GM23338 (cell line): ENCODE measurements at regions not wholly inside any gene's neighbourhood (a gene's known extent, or its start where the extent isn't known, plus 50 kb on each side); places are given as distances from the start of the nearest gene placed in this dataset.

Source experiments
- ATAC-seq: fragments of 200-7000 bp; cut with Tn5 transposase; 3 replicates; pipeline ENCODE4 v1.9.1; 2020
- DNase-seq: peaks from one replicate; pipeline ENCODE4 v3.0.0-alpha.2; 2015; ENCODE audit warnings: low spot score
- H2AFZ ChIP-seq: fragments of 200-600 bp; sonication (generic); 2 replicates; pipeline ENCODE4 v1.8.0; 2016; ENCODE audit warnings: antibody characterized with exemption, mild to moderate bottlenecking, moderate library complexity
- H3F3A ChIP-seq: fragments of 200-600 bp; sonication (generic); replicated peaks from 2 replicates; pipeline ENCODE4 v1.8.0; 2017; ENCODE audit warnings: antibody characterized with exemption, mixed run types, low read depth
- H3K27ac ChIP-seq: fragments of 200-600 bp; sonication (generic); 2 replicates; pipeline ENCODE4 v1.6.1; 2016; ENCODE audit warnings: low read depth
- H3K27me3 ChIP-seq: fragments of 200-600 bp; sonication (generic); 2 replicates; pipeline ENCODE4 v1.8.0; 2016; ENCODE audit warnings: mild to moderate bottlenecking, mixed run types, moderate library complexity; ENCODE audit not compliant: insufficient read depth
- H3K36me3 ChIP-seq: fragments of 200-600 bp; sonication (generic); 2 replicates; pipeline ENCODE4 v1.8.0; 2016; ENCODE audit warnings: mild to moderate bottlenecking; ENCODE audit not compliant: insufficient read depth
- H3K4me1 ChIP-seq: fragments of 200-600 bp; sonication (generic); 2 replicates; pipeline ENCODE4 v1.8.0; 2016; ENCODE audit warnings: mild to moderate bottlenecking, moderate library complexity; ENCODE audit not compliant: insufficient read depth
- H3K4me2 ChIP-seq: fragments of 200-600 bp; sonication (generic); 2 replicates; pipeline ENCODE4 v1.7.1; 2017; ENCODE audit warnings: mixed run types
- H3K4me3 ChIP-seq: fragments of 200-600 bp; sonication (generic); 2 replicates; pipeline ENCODE4 v1.6.1; 2016; ENCODE audit warnings: mixed run types
- H3K79me2 ChIP-seq: fragments of 200-600 bp; sonication (generic); replicated peaks from 2 replicates; pipeline ENCODE4 v1.8.0; 2017; ENCODE audit warnings: mild to moderate bottlenecking; ENCODE audit not compliant: insufficient read depth
- H3K9me2 ChIP-seq: fragments of 200-600 bp; sonication (generic); 2 replicates; pipeline ENCODE4 v1.8.0; 2017; ENCODE audit not compliant: insufficient read depth
- H4K20me1 ChIP-seq: fragments of 200-600 bp; sonication (generic); replicated peaks from 2 replicates; pipeline ENCODE4 v1.8.0; 2017; ENCODE audit warnings: mild to moderate bottlenecking; ENCODE audit not compliant: insufficient read depth
- H3K27ac Mint-ChIP-seq: 2 replicates; pipeline ENCODE4 v1.8.0; 2020; ENCODE audit warnings: inconsistent platforms, mild to moderate bottlenecking, moderate library complexity, mixed read lengths
- H3K27me3 Mint-ChIP-seq: 3 replicates; pipeline ENCODE4 v1.8.0; 2022; ENCODE audit warnings: low read depth, mild to moderate bottlenecking, moderate library complexity, mixed read lengths, inconsistent platforms; ENCODE audit not compliant: insufficient read depth, poor library complexity
- H3K36me3 Mint-ChIP-seq: 3 replicates; pipeline ENCODE4 v1.8.0; 2021; ENCODE audit warnings: low read depth, mild to moderate bottlenecking, inconsistent platforms, moderate library complexity, mixed read lengths
- H3K4me1 Mint-ChIP-seq: 3 replicates; pipeline ENCODE4 v1.8.0; 2020; ENCODE audit warnings: mild to moderate bottlenecking, inconsistent platforms, mixed read lengths
- H3K4me3 Mint-ChIP-seq: 3 replicates; pipeline ENCODE4 v1.8.0; 2021; ENCODE audit warnings: moderate library complexity, mild to moderate bottlenecking, inconsistent platforms, mixed read lengths
- H3K9me3 Mint-ChIP-seq: 3 replicates; pipeline ENCODE4 v1.8.0; 2020; ENCODE audit warnings: moderate library complexity, mild to moderate bottlenecking, inconsistent platforms, mixed read lengths
- CREB1 ChIP-seq: fragments of 250-450 bp; sonication (Bioruptor Pico); IDR thresholded peaks from 2 replicates; pipeline ENCODE4 v1.5.0; 2020; ENCODE audit warnings: low read depth, mild to moderate bottlenecking, moderate library complexity
- EZH2 ChIP-seq: fragments of 200-600 bp; sonication (generic); IDR thresholded peaks from one replicate; pipeline ENCODE4 v1.8.0; 2017; ENCODE audit warnings: antibody characterized with exemption, mild to moderate bottlenecking, low read depth; ENCODE audit not compliant: unreplicated experiment
- EZH2phosphoT487 ChIP-seq: fragments of 200-600 bp; sonication (generic); IDR thresholded peaks from one replicate; pipeline ENCODE4 v1.8.1; 2018; ENCODE audit warnings: antibody characterized with exemption; ENCODE audit not compliant: unreplicated experiment
- JUNB ChIP-seq: IDR thresholded peaks from one replicate; pipeline ENCODE4 v1.6.1; 2016; ENCODE audit warnings: antibody characterized with exemption; ENCODE audit not compliant: unreplicated experiment
- NANOG ChIP-seq: IDR thresholded peaks from 2 replicates; pipeline ENCODE4 v1.6.1; 2016; ENCODE audit warnings: antibody characterized with exemption, borderline replicate concordance
- POLR2AphosphoS5 ChIP-seq: IDR thresholded peaks from 2 replicates; pipeline ENCODE4 v1.6.1; 2016; ENCODE audit warnings: antibody characterized with exemption, low read depth
- STAT1 ChIP-seq: IDR thresholded peaks from one replicate; pipeline ENCODE4 v1.6.1; 2016; ENCODE audit warnings: antibody characterized with exemption; ENCODE audit not compliant: unreplicated experiment
- ZNF114 ChIP-seq: fragments of 250-450 bp; sonication (Bioruptor Pico); IDR thresholded peaks from 2 replicates; pipeline ENCODE4 v1.5.0; 2020; ENCODE audit warnings: mild to moderate bottlenecking, moderate library complexity
- ZNF331 ChIP-seq: fragments of 250-450 bp; sonication (Bioruptor Pico); IDR thresholded peaks from 2 replicates; pipeline ENCODE4 v1.5.0; 2020; ENCODE audit warnings: low read depth, mild to moderate bottlenecking, moderate library complexity
- TF ChIP-seq, protein P1 (sequence below): fragments of 250-450 bp; sonication (Bioruptor Pico); IDR thresholded peaks from 2 replicates; pipeline ENCODE4 v1.5.0; 2020; ENCODE audit warnings: mild to moderate bottlenecking, moderate library complexity
- TF ChIP-seq, protein P2 (sequence below): IDR thresholded peaks from one replicate; pipeline ENCODE4 v1.6.1; 2018; ENCODE audit warnings: antibody characterized with exemption; ENCODE audit not compliant: unreplicated experiment
- TF ChIP-seq, protein P3 (sequence below): IDR thresholded peaks from 2 replicates; pipeline ENCODE4 v1.6.1; 2016; ENCODE audit warnings: antibody characterized with exemption
- TF ChIP-seq, protein P4 (sequence below), 2 experiments: fragments of 200-600 bp in 1 of 2; sonication (generic) in 1 of 2; conservative IDR thresholded peaks; 2 replicates each; pipeline versions ENCODE4 v1.5.1 to v1.6.1; 2016 to 2017; ENCODE audit warnings: antibody characterized with exemption in 2 of 2, low read depth in 2 of 2, mild to moderate bottlenecking in 2 of 2, moderate library complexity in 1 of 2

DNA sequence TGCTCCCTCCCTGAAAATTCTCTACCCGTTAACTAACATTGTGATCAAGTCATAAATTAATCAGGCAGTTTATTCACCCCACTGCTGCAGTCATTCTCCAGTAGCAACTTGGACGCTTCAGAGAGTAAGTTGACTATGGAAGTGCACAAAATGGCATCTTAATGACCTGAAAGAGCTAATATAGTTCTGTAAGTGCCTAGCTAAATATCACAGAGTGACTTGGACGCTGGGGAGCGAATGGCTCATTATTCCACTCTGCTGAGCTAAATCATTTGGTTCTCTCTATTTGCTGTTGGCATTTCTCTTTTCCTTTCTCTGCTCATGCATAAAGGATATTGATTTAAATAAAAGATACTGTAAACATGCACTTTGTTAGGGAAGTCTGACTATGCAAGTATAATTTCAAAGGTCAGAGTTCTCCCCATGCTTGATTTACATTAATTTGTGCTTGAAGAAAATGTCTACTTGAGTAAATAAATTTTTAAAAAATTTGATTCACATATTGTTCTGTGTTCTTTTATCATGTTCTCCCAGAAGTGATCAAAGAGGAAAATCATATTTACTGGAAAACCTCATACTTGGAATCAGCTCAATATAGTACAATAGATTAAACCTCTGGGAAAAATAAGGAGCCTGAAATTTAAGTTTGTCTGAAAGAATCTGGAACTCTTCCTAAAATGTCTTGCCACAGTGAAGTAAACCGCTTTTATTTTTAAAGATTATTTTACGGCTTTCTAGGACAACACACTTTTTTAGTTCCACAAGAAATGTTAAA lies 169.5 kb upstream of the HAPLN1 start:
- ATAC-seq, result no peak
- H3K4me1 Mint-ChIP-seq, result no peaks in the 10 kb centered on the region
- H3K27me3 ChIP-seq, result no peaks in the 10 kb centered on the region
- H3K27ac Mint-ChIP-seq, result no peak overlapping the region
- no peaks in the 10 kb centered on the region for H3K36me3 ChIP-seq
- H3K79me2 ChIP-seq, result no peaks in the 10 kb centered on the region
- no peaks in the 10 kb centered on the region for H3F3A ChIP-seq
- H2AFZ ChIP-seq, result no peak overlapping the region
- no peaks in the 10 kb centered on the region for H3K9me3 Mint-ChIP-seq
- no peak overlapping the region for H3K27ac ChIP-seq
- H3K4me3 Mint-ChIP-seq, result no peak overlapping the region
- no peaks in the 10 kb centered on the region for H4K20me1 ChIP-seq
- H3K4me1 ChIP-seq, result no peaks in the 10 kb centered on the region
- no peaks in the 10 kb centered on the region for H3K36me3 Mint-ChIP-seq
- no peak overlapping the region for H3K4me2 ChIP-seq
- TF ChIP-seq, protein P1, sequence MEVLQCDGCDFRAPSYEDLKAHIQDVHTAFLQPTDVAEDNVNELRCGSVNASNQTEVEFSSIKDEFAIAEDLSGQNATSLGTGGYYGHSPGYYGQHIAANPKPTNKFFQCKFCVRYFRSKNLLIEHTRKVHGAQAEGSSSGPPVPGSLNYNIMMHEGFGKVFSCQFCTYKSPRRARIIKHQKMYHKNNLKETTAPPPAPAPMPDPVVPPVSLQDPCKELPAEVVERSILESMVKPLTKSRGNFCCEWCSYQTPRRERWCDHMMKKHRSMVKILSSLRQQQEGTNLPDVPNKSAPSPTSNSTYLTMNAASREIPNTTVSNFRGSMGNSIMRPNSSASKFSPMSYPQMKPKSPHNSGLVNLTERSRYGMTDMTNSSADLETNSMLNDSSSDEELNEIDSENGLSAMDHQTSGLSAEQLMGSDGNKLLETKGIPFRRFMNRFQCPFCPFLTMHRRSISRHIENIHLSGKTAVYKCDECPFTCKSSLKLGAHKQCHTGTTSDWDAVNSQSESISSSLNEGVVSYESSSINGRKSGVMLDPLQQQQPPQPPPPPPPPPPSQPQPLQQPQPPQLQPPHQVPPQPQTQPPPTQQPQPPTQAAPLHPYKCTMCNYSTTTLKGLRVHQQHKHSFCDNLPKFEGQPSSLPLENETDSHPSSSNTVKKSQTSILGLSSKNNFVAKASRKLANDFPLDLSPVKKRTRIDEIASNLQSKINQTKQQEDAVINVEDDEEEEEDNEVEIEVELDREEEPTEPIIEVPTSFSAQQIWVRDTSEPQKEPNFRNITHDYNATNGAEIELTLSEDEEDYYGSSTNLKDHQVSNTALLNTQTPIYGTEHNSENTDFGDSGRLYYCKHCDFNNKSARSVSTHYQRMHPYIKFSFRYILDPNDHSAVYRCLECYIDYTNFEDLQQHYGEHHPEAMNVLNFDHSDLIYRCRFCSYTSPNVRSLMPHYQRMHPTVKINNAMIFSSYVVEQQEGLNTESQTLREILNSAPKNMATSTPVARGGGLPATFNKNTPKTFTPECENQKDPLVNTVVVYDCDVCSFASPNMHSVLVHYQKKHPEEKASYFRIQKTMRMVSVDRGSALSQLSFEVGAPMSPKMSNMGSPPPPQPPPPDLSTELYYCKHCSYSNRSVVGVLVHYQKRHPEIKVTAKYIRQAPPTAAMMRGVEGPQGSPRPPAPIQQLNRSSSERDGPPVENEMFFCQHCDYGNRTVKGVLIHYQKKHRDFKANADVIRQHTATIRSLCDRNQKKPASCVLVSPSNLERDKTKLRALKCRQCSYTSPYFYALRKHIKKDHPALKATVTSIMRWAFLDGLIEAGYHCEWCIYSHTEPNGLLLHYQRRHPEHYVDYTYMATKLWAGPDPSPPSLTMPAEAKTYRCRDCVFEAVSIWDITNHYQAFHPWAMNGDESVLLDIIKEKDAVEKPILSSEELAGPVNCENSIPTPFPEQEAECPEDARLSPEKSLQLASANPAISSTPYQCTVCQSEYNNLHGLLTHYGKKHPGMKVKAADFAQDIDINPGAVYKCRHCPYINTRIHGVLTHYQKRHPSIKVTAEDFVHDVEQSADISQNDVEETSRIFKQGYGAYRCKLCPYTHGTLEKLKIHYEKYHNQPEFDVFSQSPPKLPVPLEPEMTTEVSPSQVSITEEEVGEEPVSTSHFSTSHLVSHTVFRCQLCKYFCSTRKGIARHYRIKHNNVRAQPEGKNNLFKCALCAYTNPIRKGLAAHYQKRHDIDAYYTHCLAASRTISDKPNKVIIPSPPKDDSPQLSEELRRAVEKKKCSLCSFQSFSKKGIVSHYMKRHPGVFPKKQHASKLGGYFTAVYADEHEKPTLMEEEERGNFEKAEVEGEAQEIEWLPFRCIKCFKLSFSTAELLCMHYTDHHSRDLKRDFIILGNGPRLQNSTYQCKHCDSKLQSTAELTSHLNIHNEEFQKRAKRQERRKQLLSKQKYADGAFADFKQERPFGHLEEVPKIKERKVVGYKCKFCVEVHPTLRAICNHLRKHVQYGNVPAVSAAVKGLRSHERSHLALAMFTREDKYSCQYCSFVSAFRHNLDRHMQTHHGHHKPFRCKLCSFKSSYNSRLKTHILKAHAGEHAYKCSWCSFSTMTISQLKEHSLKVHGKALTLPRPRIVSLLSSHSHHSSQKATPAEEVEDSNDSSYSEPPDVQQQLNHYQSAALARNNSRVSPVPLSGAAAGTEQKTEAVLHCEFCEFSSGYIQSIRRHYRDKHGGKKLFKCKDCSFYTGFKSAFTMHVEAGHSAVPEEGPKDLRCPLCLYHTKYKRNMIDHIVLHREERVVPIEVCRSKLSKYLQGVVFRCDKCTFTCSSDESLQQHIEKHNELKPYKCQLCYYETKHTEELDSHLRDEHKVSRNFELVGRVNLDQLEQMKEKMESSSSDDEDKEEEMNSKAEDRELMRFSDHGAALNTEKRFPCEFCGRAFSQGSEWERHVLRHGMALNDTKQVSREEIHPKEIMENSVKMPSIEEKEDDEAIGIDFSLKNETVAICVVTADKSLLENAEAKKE (CRISPR knock-in tag), result no peak
- TF ChIP-seq ZNF114 (CRISPR knock-in tag), result no peak
- TF ChIP-seq POLR2AphosphoS5, result no peak
- TF ChIP-seq ZNF331 (CRISPR knock-in tag), result no peak
- TF ChIP-seq, protein P2, sequence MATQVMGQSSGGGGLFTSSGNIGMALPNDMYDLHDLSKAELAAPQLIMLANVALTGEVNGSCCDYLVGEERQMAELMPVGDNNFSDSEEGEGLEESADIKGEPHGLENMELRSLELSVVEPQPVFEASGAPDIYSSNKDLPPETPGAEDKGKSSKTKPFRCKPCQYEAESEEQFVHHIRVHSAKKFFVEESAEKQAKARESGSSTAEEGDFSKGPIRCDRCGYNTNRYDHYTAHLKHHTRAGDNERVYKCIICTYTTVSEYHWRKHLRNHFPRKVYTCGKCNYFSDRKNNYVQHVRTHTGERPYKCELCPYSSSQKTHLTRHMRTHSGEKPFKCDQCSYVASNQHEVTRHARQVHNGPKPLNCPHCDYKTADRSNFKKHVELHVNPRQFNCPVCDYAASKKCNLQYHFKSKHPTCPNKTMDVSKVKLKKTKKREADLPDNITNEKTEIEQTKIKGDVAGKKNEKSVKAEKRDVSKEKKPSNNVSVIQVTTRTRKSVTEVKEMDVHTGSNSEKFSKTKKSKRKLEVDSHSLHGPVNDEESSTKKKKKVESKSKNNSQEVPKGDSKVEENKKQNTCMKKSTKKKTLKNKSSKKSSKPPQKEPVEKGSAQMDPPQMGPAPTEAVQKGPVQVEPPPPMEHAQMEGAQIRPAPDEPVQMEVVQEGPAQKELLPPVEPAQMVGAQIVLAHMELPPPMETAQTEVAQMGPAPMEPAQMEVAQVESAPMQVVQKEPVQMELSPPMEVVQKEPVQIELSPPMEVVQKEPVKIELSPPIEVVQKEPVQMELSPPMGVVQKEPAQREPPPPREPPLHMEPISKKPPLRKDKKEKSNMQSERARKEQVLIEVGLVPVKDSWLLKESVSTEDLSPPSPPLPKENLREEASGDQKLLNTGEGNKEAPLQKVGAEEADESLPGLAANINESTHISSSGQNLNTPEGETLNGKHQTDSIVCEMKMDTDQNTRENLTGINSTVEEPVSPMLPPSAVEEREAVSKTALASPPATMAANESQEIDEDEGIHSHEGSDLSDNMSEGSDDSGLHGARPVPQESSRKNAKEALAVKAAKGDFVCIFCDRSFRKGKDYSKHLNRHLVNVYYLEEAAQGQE, result no peak
- no peak for TF ChIP-seq STAT1
- TF ChIP-seq, protein P3, sequence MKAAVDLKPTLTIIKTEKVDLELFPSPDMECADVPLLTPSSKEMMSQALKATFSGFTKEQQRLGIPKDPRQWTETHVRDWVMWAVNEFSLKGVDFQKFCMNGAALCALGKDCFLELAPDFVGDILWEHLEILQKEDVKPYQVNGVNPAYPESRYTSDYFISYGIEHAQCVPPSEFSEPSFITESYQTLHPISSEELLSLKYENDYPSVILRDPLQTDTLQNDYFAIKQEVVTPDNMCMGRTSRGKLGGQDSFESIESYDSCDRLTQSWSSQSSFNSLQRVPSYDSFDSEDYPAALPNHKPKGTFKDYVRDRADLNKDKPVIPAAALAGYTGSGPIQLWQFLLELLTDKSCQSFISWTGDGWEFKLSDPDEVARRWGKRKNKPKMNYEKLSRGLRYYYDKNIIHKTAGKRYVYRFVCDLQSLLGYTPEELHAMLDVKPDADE, result no peak
- TF ChIP-seq JUNB, result no peak
- TF ChIP-seq, protein P4, sequence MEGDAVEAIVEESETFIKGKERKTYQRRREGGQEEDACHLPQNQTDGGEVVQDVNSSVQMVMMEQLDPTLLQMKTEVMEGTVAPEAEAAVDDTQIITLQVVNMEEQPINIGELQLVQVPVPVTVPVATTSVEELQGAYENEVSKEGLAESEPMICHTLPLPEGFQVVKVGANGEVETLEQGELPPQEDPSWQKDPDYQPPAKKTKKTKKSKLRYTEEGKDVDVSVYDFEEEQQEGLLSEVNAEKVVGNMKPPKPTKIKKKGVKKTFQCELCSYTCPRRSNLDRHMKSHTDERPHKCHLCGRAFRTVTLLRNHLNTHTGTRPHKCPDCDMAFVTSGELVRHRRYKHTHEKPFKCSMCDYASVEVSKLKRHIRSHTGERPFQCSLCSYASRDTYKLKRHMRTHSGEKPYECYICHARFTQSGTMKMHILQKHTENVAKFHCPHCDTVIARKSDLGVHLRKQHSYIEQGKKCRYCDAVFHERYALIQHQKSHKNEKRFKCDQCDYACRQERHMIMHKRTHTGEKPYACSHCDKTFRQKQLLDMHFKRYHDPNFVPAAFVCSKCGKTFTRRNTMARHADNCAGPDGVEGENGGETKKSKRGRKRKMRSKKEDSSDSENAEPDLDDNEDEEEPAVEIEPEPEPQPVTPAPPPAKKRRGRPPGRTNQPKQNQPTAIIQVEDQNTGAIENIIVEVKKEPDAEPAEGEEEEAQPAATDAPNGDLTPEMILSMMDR (conservative IDR thresholded peaks at IDR 0.05; ENCODE audit: low read depth in 2 of 2), result no peak
- no peak for TF ChIP-seq EZH2phosphoT487
- no peak for TF ChIP-seq NANOG
- no peak for TF ChIP-seq CREB1 (CRISPR knock-in tag)
- no peak for TF ChIP-seq EZH2
- H3K9me2 ChIP-seq, result no peaks in the 10 kb centered on the region
- H3K4me3 ChIP-seq, result no peak overlapping the region
- no peaks in the 10 kb centered on the region for H3K27me3 Mint-ChIP-seq
- DNase-seq, result no peak
